GM23338 (cell line): ENCODE measurements at regions not wholly inside any gene's neighbourhood (a gene's known extent, or its start where the extent isn't known, plus 50 kb on each side); places are given as distances from the start of the nearest gene placed in this dataset.

ENCODE experiments used
- CREB1 ChIP-seq: fragments of 250-450 bp; sonication (Bioruptor Pico); IDR thresholded peaks from 2 replicates; pipeline ENCODE4 v1.5.0; 2020; ENCODE audit warnings: low read depth, mild to moderate bottlenecking, moderate library complexity
- EZH2 ChIP-seq: fragments of 200-600 bp; sonication (generic); IDR thresholded peaks from one replicate; pipeline ENCODE4 v1.8.0; 2017; ENCODE audit warnings: antibody characterized with exemption, mild to moderate bottlenecking, low read depth; ENCODE audit not compliant: unreplicated experiment
- EZH2phosphoT487 ChIP-seq: fragments of 200-600 bp; sonication (generic); IDR thresholded peaks from one replicate; pipeline ENCODE4 v1.8.1; 2018; ENCODE audit warnings: antibody characterized with exemption; ENCODE audit not compliant: unreplicated experiment
- JUNB ChIP-seq: IDR thresholded peaks from one replicate; pipeline ENCODE4 v1.6.1; 2016; ENCODE audit warnings: antibody characterized with exemption; ENCODE audit not compliant: unreplicated experiment
- POLR2AphosphoS5 ChIP-seq: IDR thresholded peaks from 2 replicates; pipeline ENCODE4 v1.6.1; 2016; ENCODE audit warnings: antibody characterized with exemption, low read depth
- ZNF114 ChIP-seq: fragments of 250-450 bp; sonication (Bioruptor Pico); IDR thresholded peaks from 2 replicates; pipeline ENCODE4 v1.5.0; 2020; ENCODE audit warnings: mild to moderate bottlenecking, moderate library complexity
- ZNF331 ChIP-seq: fragments of 250-450 bp; sonication (Bioruptor Pico); IDR thresholded peaks from 2 replicates; pipeline ENCODE4 v1.5.0; 2020; ENCODE audit warnings: low read depth, mild to moderate bottlenecking, moderate library complexity
- TF ChIP-seq, protein P1 (sequence below), 2 experiments: fragments of 200-600 bp in 1 of 2; sonication (generic) in 1 of 2; conservative IDR thresholded peaks; 2 replicates each; pipeline versions ENCODE4 v1.5.1 to v1.6.1; 2016 to 2017; ENCODE audit warnings: antibody characterized with exemption in 2 of 2, low read depth in 2 of 2, mild to moderate bottlenecking in 2 of 2, moderate library complexity in 1 of 2
- TF ChIP-seq, protein P2 (sequence below): IDR thresholded peaks from one replicate; pipeline ENCODE4 v1.6.1; 2018; ENCODE audit warnings: antibody characterized with exemption; ENCODE audit not compliant: unreplicated experiment

DNA sequence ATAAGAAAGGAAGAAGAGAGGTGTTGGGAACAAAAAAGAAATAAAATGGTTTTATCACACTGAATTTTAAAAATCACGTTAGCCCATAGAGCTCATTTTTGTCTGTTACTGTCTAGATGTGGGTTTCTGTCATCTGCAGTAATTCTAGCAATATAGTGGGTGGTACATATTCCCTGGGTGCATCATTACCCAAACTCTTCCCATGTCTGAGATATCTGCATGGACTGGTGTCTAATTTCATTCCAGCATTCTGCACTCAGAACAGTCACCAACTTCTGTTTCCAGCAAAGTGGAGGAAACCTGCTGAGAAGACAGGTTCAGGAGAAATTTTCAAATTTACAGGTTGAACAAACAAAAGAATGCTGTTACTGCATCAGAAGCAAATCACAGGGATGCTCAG, 263.8 kb downstream of the CDH11 start:
- TF ChIP-seq, protein P1, sequence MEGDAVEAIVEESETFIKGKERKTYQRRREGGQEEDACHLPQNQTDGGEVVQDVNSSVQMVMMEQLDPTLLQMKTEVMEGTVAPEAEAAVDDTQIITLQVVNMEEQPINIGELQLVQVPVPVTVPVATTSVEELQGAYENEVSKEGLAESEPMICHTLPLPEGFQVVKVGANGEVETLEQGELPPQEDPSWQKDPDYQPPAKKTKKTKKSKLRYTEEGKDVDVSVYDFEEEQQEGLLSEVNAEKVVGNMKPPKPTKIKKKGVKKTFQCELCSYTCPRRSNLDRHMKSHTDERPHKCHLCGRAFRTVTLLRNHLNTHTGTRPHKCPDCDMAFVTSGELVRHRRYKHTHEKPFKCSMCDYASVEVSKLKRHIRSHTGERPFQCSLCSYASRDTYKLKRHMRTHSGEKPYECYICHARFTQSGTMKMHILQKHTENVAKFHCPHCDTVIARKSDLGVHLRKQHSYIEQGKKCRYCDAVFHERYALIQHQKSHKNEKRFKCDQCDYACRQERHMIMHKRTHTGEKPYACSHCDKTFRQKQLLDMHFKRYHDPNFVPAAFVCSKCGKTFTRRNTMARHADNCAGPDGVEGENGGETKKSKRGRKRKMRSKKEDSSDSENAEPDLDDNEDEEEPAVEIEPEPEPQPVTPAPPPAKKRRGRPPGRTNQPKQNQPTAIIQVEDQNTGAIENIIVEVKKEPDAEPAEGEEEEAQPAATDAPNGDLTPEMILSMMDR (conservative IDR thresholded peaks at IDR 0.05; ENCODE audit: low read depth in 2 of 2): no peak
- TF ChIP-seq, protein P2, sequence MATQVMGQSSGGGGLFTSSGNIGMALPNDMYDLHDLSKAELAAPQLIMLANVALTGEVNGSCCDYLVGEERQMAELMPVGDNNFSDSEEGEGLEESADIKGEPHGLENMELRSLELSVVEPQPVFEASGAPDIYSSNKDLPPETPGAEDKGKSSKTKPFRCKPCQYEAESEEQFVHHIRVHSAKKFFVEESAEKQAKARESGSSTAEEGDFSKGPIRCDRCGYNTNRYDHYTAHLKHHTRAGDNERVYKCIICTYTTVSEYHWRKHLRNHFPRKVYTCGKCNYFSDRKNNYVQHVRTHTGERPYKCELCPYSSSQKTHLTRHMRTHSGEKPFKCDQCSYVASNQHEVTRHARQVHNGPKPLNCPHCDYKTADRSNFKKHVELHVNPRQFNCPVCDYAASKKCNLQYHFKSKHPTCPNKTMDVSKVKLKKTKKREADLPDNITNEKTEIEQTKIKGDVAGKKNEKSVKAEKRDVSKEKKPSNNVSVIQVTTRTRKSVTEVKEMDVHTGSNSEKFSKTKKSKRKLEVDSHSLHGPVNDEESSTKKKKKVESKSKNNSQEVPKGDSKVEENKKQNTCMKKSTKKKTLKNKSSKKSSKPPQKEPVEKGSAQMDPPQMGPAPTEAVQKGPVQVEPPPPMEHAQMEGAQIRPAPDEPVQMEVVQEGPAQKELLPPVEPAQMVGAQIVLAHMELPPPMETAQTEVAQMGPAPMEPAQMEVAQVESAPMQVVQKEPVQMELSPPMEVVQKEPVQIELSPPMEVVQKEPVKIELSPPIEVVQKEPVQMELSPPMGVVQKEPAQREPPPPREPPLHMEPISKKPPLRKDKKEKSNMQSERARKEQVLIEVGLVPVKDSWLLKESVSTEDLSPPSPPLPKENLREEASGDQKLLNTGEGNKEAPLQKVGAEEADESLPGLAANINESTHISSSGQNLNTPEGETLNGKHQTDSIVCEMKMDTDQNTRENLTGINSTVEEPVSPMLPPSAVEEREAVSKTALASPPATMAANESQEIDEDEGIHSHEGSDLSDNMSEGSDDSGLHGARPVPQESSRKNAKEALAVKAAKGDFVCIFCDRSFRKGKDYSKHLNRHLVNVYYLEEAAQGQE: no peak
- TF ChIP-seq CREB1 (no peak), POLR2AphosphoS5 (no peak), JUNB (no peak), ZNF331 (CRISPR knock-in tag) (no peak), EZH2 (no peak), EZH2phosphoT487 (no peak), ZNF114 (CRISPR knock-in tag) (no peak)
